H1 (cell line): ENCODE measurements at regions not wholly inside any gene's neighbourhood (a gene's known extent, or its start where the extent isn't known, plus 50 kb on each side); places are given as distances from the start of the nearest gene placed in this dataset.

ENCODE experiments used
- CTCF ChIA-PET: fragments of 300-600 bp; sonication (Branson Sonifier 250); formaldehyde crosslinking; loops from one replicate; lab custom pipeline; 2021; ENCODE audit not compliant: partially characterized antibody; lab: Charles Lee
- POLR2A ChIA-PET: fragments of 300-600 bp; sonication (Branson Sonifier 250); formaldehyde crosslinking; loops from one replicate; lab custom pipeline; 2021; ENCODE audit warnings: inconsistent platforms; ENCODE audit not compliant: partially characterized antibody; lab: Charles Lee
- DNase-seq, 2 experiments: peaks; one replicate each; pipeline versions ENCODE4 v3.0.0 to v3.0.0-alpha.2; 2010 to 2022; ENCODE audit warnings: low spot score in 2 of 2, low read depth in 1 of 2, mixed read lengths in 1 of 2
- FAIRE-seq: peaks from 2 replicates; lab custom pipeline; 2011; peaks lifted over from hg19 to GRCh38; lab: Jason Lieb, UNC
- H2AFZ ChIP-seq: 2 replicates; pipeline ENCODE4 v1.8.1; 2012; ENCODE audit warnings: low read length, inconsistent platforms
- H2AK5ac ChIP-seq: 2 replicates; pipeline ENCODE4 v1.6.1; 2013; ENCODE audit warnings: low read depth, low read length
- H2BK120ac ChIP-seq: replicated peaks from 2 replicates; pipeline ENCODE3; 2013; ENCODE audit warnings: low read depth, low read length, inconsistent platforms
- H2BK12ac ChIP-seq: 2 replicates; pipeline ENCODE4 v1.6.1; 2013; ENCODE audit warnings: low read depth, low read length
- H2BK15ac ChIP-seq: 2 replicates; pipeline ENCODE4 v1.6.1; 2013; ENCODE audit warnings: low read length
- H2BK20ac ChIP-seq: 2 replicates; pipeline ENCODE4 v1.6.1; 2013; ENCODE audit warnings: low read length
- H2BK5ac ChIP-seq: 2 replicates; pipeline ENCODE4 v1.6.1; 2013; ENCODE audit warnings: low read depth, low read length
- H3K14ac ChIP-seq: 2 replicates; pipeline ENCODE4 v1.6.1; 2013; ENCODE audit warnings: inconsistent platforms; ENCODE audit not compliant: insufficient read length
- H3K18ac ChIP-seq: 2 replicates; pipeline ENCODE4 v1.6.1; 2013; ENCODE audit warnings: low read length; ENCODE audit errors: extremely low read depth
- H3K23ac ChIP-seq: 2 replicates; pipeline ENCODE4 v1.6.1; 2013; ENCODE audit warnings: inconsistent platforms; ENCODE audit not compliant: insufficient read length
- H3K23me2 ChIP-seq: 2 replicates; pipeline ENCODE4 v1.6.1; 2013; ENCODE audit warnings: low read depth, low read length
- H3K27ac ChIP-seq: 2 replicates; pipeline ENCODE4 v1.6.1; 2011; ENCODE audit warnings: low read depth, low read length, inconsistent platforms
- H3K27me3 ChIP-seq, 4 experiments: replicated peaks in 1 of 4; 1 replicate in 1 of 4; 2 replicates in 3 of 4; pipeline versions ENCODE4 v1.6.1 to v1.8.1; 2011 to 2013; ENCODE audit warnings: low read length in 3 of 4, mild to moderate bottlenecking in 3 of 4, inconsistent platforms in 2 of 4, mixed read lengths in 2 of 4, moderate library complexity in 1 of 4; ENCODE audit not compliant: control insufficient read depth in 3 of 4, insufficient read depth in 3 of 4; ENCODE audit errors: extremely low read depth in 1 of 4
- H3K36me3 ChIP-seq, 4 experiments: 2 replicates each; pipeline versions ENCODE4 v1.6.1 to v1.8.1; 2011 to 2013; ENCODE audit warnings: mild to moderate bottlenecking in 4 of 4, low read length in 3 of 4, moderate library complexity in 2 of 4, control low read depth in 1 of 4, inconsistent platforms in 1 of 4; ENCODE audit not compliant: insufficient read depth in 4 of 4, control insufficient read depth in 2 of 4
- H3K4ac ChIP-seq: replicated peaks from 2 replicates; pipeline ENCODE3; 2013; ENCODE audit warnings: low read length, low read depth, mixed read lengths, inconsistent platforms; ENCODE audit not compliant: insufficient read length
- H3K4me1 ChIP-seq, 4 experiments: replicated peaks in 1 of 4; 1 replicate in 1 of 4; 2 replicates in 3 of 4; pipeline versions ENCODE4 v1.6.1 to v1.8.1; 2011 to 2013; ENCODE audit warnings: low read length in 3 of 4, inconsistent platforms in 2 of 4, mixed read lengths in 1 of 4; ENCODE audit not compliant: insufficient read depth in 4 of 4, control insufficient read depth in 3 of 4
- H3K4me2 ChIP-seq, 2 experiments: 2 replicates each; pipeline versions ENCODE4 v1.6.1 to v1.8.1; 2011 to 2013; ENCODE audit warnings: low read depth in 2 of 2, low read length in 2 of 2, control low read depth in 1 of 2, inconsistent platforms in 1 of 2, mild to moderate bottlenecking in 1 of 2; ENCODE audit not compliant: insufficient read depth in 1 of 2
- H3K4me3 ChIP-seq, 4 experiments: fragments of 200-600, 300-600 bp in 1 of 4; sonication (generic), shearing (Covaris generic), sonication (Bioruptor Twin) in 1 of 4; 2 replicates each; pipeline versions ENCODE4 v1.5.1 to v1.8.1; 2011 to 2016; ENCODE audit warnings: low read length in 4 of 4, low read depth in 3 of 4, control low read depth in 2 of 4, inconsistent platforms in 2 of 4, mild to moderate bottlenecking in 2 of 4, mixed read lengths in 1 of 4, moderate library complexity in 1 of 4; ENCODE audit not compliant: insufficient read depth in 2 of 4; ENCODE audit errors: extremely low read depth in 1 of 4
- H3K56ac ChIP-seq: replicated peaks from 2 replicates; pipeline ENCODE3; 2013; ENCODE audit warnings: low read depth, mild to moderate bottlenecking, mixed read lengths, low read length, inconsistent platforms; ENCODE audit not compliant: insufficient read length
- H3K79me1 ChIP-seq: 2 replicates; pipeline ENCODE4 v1.6.1; 2013; ENCODE audit warnings: low read depth, low read length, control low read depth
- H3K79me2 ChIP-seq, 2 experiments: 2 replicates each; pipeline versions ENCODE4 v1.6.1 to v1.8.1; 2012 to 2013; ENCODE audit warnings: low read length in 2 of 2, mild to moderate bottlenecking in 2 of 2, inconsistent platforms in 1 of 2; ENCODE audit not compliant: insufficient read depth in 2 of 2, control insufficient read depth in 1 of 2
- H3K9ac ChIP-seq, 4 experiments: replicated peaks in 1 of 4; 1 replicate in 1 of 4; 2 replicates in 3 of 4; pipeline versions ENCODE4 v1.6.1 to v1.8.1; 2011 to 2013; ENCODE audit warnings: low read depth in 3 of 4, low read length in 3 of 4, control low read depth in 2 of 4, mild to moderate bottlenecking in 2 of 4, moderate library complexity in 2 of 4, inconsistent platforms in 1 of 4; ENCODE audit errors: extremely low read depth in 1 of 4
- H3K9me3 ChIP-seq, 2 experiments: 2 replicates each; pipeline versions ENCODE4 v1.6.1 to v1.8.1; 2012 to 2013; ENCODE audit warnings: mild to moderate bottlenecking in 2 of 2, moderate library complexity in 2 of 2, control low read depth in 1 of 2, inconsistent platforms in 1 of 2, low read depth in 1 of 2, low read length in 1 of 2, mixed read lengths in 1 of 2; ENCODE audit not compliant: insufficient read depth in 2 of 2
- H4K20me1 ChIP-seq, 2 experiments: replicated peaks in 1 of 2; 2 replicates each; pipeline versions ENCODE3 to v1.8.1; 2011 to 2013; ENCODE audit warnings: inconsistent platforms in 2 of 2, low read length in 2 of 2, mild to moderate bottlenecking in 1 of 2; ENCODE audit not compliant: insufficient read depth in 2 of 2, control insufficient read depth in 1 of 2
- H4K5ac ChIP-seq: 2 replicates; pipeline ENCODE4 v1.6.1; 2013; ENCODE audit warnings: low read length, low read depth, mixed read lengths, inconsistent platforms; ENCODE audit not compliant: insufficient read length
- H4K8ac ChIP-seq: 2 replicates; pipeline ENCODE4 v1.8.0; 2013; ENCODE audit warnings: mild to moderate bottlenecking, moderate library complexity, low read length, inconsistent platforms; ENCODE audit not compliant: insufficient read depth; ENCODE audit errors: extremely low read depth
- H4K91ac ChIP-seq: replicated peaks from 2 replicates; pipeline ENCODE3; 2013; ENCODE audit warnings: low read length, mixed read lengths, inconsistent platforms; ENCODE audit not compliant: insufficient read length
- ATF3 ChIP-seq: IDR thresholded peaks from 2 replicates; pipeline ENCODE4 v1.6.1; 2011; ENCODE audit warnings: low read depth, mild to moderate bottlenecking, low read length; ENCODE audit not compliant: insufficient read depth
- CTBP2 ChIP-seq: IDR thresholded peaks from 2 replicates; pipeline ENCODE4 v1.7.0; 2011; ENCODE audit warnings: borderline replicate concordance, mild to moderate bottlenecking, moderate library complexity, mixed read lengths, low read length; ENCODE audit not compliant: insufficient read depth, insufficient read length
- EP300 ChIP-seq, 2 experiments: IDR thresholded peaks; 1 replicate in 1 of 2; 2 replicates in 1 of 2; pipeline ENCODE4 v1.6.1; 2011 to 2012; ENCODE audit warnings: low read depth in 2 of 2, low read length in 2 of 2, mild to moderate bottlenecking in 2 of 2, borderline replicate concordance in 1 of 2, inconsistent platforms in 1 of 2, moderate library complexity in 1 of 2
- GTF2F1 ChIP-seq: IDR thresholded peaks from 2 replicates; pipeline ENCODE4 v1.6.1; 2012; ENCODE audit warnings: low read depth, low read length, improper control_type of control experiment, borderline replicate concordance
- HDAC6 ChIP-seq: IDR thresholded peaks from one replicate; pipeline ENCODE4 v1.7.1; 2012; ENCODE audit warnings: low read depth, mild to moderate bottlenecking, inconsistent platforms, low read length, moderate library complexity
- POU5F1 ChIP-seq: IDR thresholded peaks from 2 replicates; pipeline ENCODE4 v1.6.1; 2011; ENCODE audit warnings: low read depth, mild to moderate bottlenecking, low read length, moderate library complexity
- SIX5 ChIP-seq: IDR thresholded peaks from 2 replicates; pipeline ENCODE4 v1.6.1; 2011; ENCODE audit warnings: mild to moderate bottlenecking, low read depth, low read length
- SP4 ChIP-seq: IDR thresholded peaks from 2 replicates; pipeline ENCODE4 v1.6.1; 2012; ENCODE audit warnings: low read length, inconsistent platforms
- TAF7 ChIP-seq: optimal IDR thresholded peaks from 2 replicates; pipeline ENCODE3; 2011; ENCODE audit warnings: low read depth, mild to moderate bottlenecking, inconsistent platforms, low read length, moderate library complexity, borderline replicate concordance
- USF2 ChIP-seq: IDR thresholded peaks from 2 replicates; pipeline ENCODE4 v1.6.1; 2011; ENCODE audit warnings: low read length, improper control_type of control experiment
- YY1 ChIP-seq: IDR thresholded peaks from 2 replicates; pipeline ENCODE4 v1.6.1; 2011; ENCODE audit warnings: low read depth, mild to moderate bottlenecking, low read length
- WGBS, 2 experiments: shearing (Covaris generic) in 1 of 2; methylation state at CpG; one replicate each; pipeline versions ENCODE4 v1.1.6 to v1.1.7; 2013 to 2015; ENCODE audit warnings: low lambda C conversion rate in 2 of 2, mixed read lengths in 2 of 2, inconsistent platforms in 1 of 2, low coverage in 1 of 2, missing lambda C conversion rate in 1 of 2; ENCODE audit not compliant: insufficient replicate concordance in 2 of 2, insufficient coverage in 1 of 2, insufficient read length in 1 of 2; ENCODE audit errors: extremely low coverage in 1 of 2, missing lambda C conversion rate in 1 of 2; 5-methylcytosine and 5-hydroxymethylcytosine counted together

- no peak for FAIRE-seq
- Histone ChIP-seq H2AK5ac (no peak overlapping the region), H2BK5ac (no peak overlapping the region), H2BK12ac (no peak overlapping the region), H3K36me3 (no peaks in the 10 kb centered on the region; a peak in 3 of 8 replicates), H3K4me1 (no peaks in the 10 kb centered on the region), H2BK15ac (no peak overlapping the region), H4K91ac (no peak overlapping the region), H4K20me1 (no peaks in the 10 kb centered on the region), H3K18ac (no peak overlapping the region), H3K27me3 (no peaks in the 10 kb centered on the region), H3K14ac (no peak overlapping the region), H3K27ac (no peak overlapping the region), H2AFZ (no peak overlapping the region), H2BK120ac (no peak overlapping the region), H3K4me2 (no peak overlapping the region), H3K4ac (no peak overlapping the region), H3K4me3 (no peak overlapping the region), H2BK20ac (no peak overlapping the region), H3K23ac (no peak overlapping the region), H3K79me1 (no peaks in the 10 kb centered on the region), H3K9ac (no peak overlapping the region), H3K23me2 (no peaks in the 10 kb centered on the region), H3K9me3 (peaks cover 4 to 6% of the 10 kb centered on the region in 2 experiments; a peak in 3 of 4 replicates), H3K56ac (no peak overlapping the region), H3K79me2 (no peaks in the 10 kb centered on the region), H4K8ac (no peak overlapping the region), H4K5ac (no peak overlapping the region)
- WGBS, 2 experiments, result 80% methylated on average over 5 of the region's 5 CpGs; no CpG with 5 or more reads in 1 of the 2 experiments
- ChIA-PET CTCF (no interaction called here), POLR2A (no interaction called here)
- DNase-seq, result no peak
- TF ChIP-seq GTF2F1 (no peak), ATF3 (no peak), USF2 (no peak), YY1 (no peak), TAF7 (no peak), CTBP2 (no peak), POU5F1 (no peak), EP300 (IDR thresholded peaks at IDR 0.05; ENCODE audit: borderline replicate concordance in 1 of 2, low read depth in 2 of 2, low read length in 2 of 2) (no peak), SP4 (no peak), HDAC6 (no peak), SIX5 (no peak)
Observed at GRCh38 chr2:4358837-4359236, 655.5 kb downstream of the DCDC2C start.
